ENCODE measurements at regions not wholly inside any gene's neighbourhood (a gene's known extent, or its start where the extent isn't known, plus 50 kb on each side); places are given as distances from the start of the nearest gene placed in this dataset.

DNA sequence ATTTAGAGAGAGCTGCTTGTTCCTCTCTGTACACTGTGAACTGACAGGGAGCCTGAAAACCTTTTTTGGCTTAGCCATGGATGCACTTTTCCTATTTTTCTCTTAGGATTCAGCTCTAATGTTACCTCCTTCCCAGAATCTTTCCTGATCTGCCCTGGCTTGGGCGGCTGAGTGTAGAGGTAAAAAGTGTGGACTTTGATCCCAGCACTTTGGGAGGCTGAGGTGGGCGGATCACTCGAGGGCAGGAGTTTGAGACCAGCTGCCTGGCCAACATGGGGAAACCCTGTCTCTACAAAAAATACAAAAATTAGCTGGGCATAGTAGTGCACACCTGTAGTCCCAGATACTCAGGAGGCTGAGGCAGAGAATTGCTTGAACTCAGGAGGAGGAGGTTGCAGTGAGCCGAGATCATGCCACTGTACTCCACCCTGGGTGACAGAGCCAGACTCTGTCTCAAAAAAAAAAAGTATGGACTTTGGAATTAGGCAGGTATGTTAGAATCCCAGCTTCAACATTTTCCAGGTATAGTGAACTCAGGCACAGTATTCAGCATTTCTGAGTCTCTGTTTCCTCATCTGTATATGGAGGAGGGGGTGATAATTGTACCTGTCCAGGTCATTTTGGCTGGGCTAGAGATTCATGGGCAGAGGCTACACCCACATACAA is 212.5 kb upstream of the EEF2KMT start:
- Histone ChIP-seq H3K9me2 (ENCODE audit: insufficient read depth) (no peaks in the 10 kb centered on the region), H3K27me3 (ENCODE audit: insufficient read depth, low read length) (no peaks in the 10 kb centered on the region; the same call in 1 of the 2 replicates), H3K4me1 (ENCODE audit: control insufficient read depth in 1 of 2, insufficient read depth in 2 of 2, low read length in 2 of 2) (no peaks in the 10 kb centered on the region), H3K4me2 (ENCODE audit: low read length) (no peak overlapping the region), H3K27ac (ENCODE audit: low read depth, low read length) (no peak overlapping the region), H3K36me3 (ENCODE audit: control insufficient read depth in 1 of 2, insufficient read depth in 2 of 2, low read length in 2 of 2) (no peaks in the 10 kb centered on the region), H4K20me1 (ENCODE audit: insufficient read depth) (no peaks in the 10 kb centered on the region), H3K9me3 (ENCODE audit: control insufficient read depth in 1 of 2, insufficient read depth in 1 of 2, low read depth in 1 of 2, low read length in 2 of 2) (no peaks in the 10 kb centered on the region), H3K9ac (ENCODE audit: low read length) (no peak overlapping the region), H3K4me3 (replicated peaks in 1 of 2; ENCODE audit: low read depth in 1 of 2, low read length in 2 of 2) (no peak overlapping the region), H2AFZ (ENCODE audit: low read depth, low read length, poor library complexity, severe bottlenecking) (no peak overlapping the region), H3K79me2 (ENCODE audit: insufficient read depth, low read length) (no peaks in the 10 kb centered on the region)
- DNase-seq (ENCODE audit: low read depth, low spot score) (no peak), ATAC-seq (no peak)
- CTCF ChIA-PET = no interaction called here
- POLR2A ChIA-PET = no interaction called here
- TF ChIP-seq CEBPB (IDR thresholded peaks at IDR 0.05; ENCODE audit: low read depth) (no peak), SP1 (IDR thresholded peaks at IDR 0.05; ENCODE audit: low read depth) (no peak), JUND (IDR thresholded peaks at IDR 0.05) (no peak), MAX (IDR thresholded peaks at IDR 0.05) (no peak), EZH2phosphoT487 (IDR thresholded peaks at IDR 0.05; ENCODE audit: borderline replicate concordance) (no peak), FOSL1 (IDR thresholded peaks at IDR 0.05; ENCODE audit: low read depth) (no peak), ZNF274 (IDR thresholded peaks at IDR 0.05; ENCODE audit: low read depth, low read length) (no peak), TCF7L2 (IDR thresholded peaks at IDR 0.05; ENCODE audit: borderline replicate concordance, extremely low read depth, insufficient read depth, insufficient read length) (no peak), SIN3A (IDR thresholded peaks at IDR 0.05; ENCODE audit: low read depth) (no peak), ZBTB33 (IDR thresholded peaks at IDR 0.05; ENCODE audit: extremely low read depth, insufficient replicate concordance, low read length) (no peak), POLR2AphosphoS5 (IDR thresholded peaks at IDR 0.05; ENCODE audit: low read depth, low read length) (no peak), SRF (IDR thresholded peaks at IDR 0.05; ENCODE audit: low read depth) (no peak), ZFX (IDR thresholded peaks at IDR 0.05) (no peak), CBX3 (IDR thresholded peaks at IDR 0.05; ENCODE audit: low read depth) (no peak)
- BruUV-seq (replicated peaks) = no TSS peak
- intact Hi-C loops (cut with micrococcal nuclease) = no loop called here
- RAD21 ChIA-PET (ENCODE audit: low non-redundant PET in 1 of 2, low total read pairs in 2 of 2, uncharacterized antibody in 2 of 2, unreplicated experiment in 2 of 2) = no interaction called here
